ENCODE measurements at regions not wholly inside any gene's neighbourhood (a gene's known extent, or its start where the extent isn't known, plus 50 kb on each side); places are given as distances from the start of the nearest gene placed in this dataset.

GRCh38 chr4:20096911-20097310 lies 154.8 kb upstream of the SLIT2 start:
- Mint-ChIP-seq H3K9me3 (peaks cover 17 to 21% of the 10 kb centered on the region in 2 donors), H3K27me3 (no peaks in the 10 kb centered on the region), H3K27ac (no peak overlapping the region), H3K36me3 (ENCODE audit: insufficient read depth) (no peaks in the 10 kb centered on the region), H3K4me3 (no peak overlapping the region), H3K4me1 (ENCODE audit: low read depth in 2 of 2) (no peaks in the 10 kb centered on the region)
- DNase-seq: no peak
- ATAC-seq (replicated peaks): no peak

GRCh38 chr4:20095805-20096541 lies 155.7 kb upstream of the SLIT2 start:
- Mint-ChIP-seq H3K4me1 (ENCODE audit: low read depth in 2 of 2) (no peaks in the 10 kb centered on the region), H3K4me3 (no peak overlapping the region), H3K9me3 (peaks cover 13 to 14% of the 10 kb centered on the region in 2 donors), H3K27me3 (no peaks in the 10 kb centered on the region), H3K27ac (no peak overlapping the region), H3K36me3 (ENCODE audit: insufficient read depth) (no peaks in the 10 kb centered on the region)
- ATAC-seq (replicated peaks): no peak
- DNase-seq: no peak

GRCh38 chr4:20091781-20092180 lies 159.9 kb upstream of the SLIT2 start:
- H3K27ac Mint-ChIP-seq: no peak overlapping the region
- H3K4me3 Mint-ChIP-seq: no peak overlapping the region
- H3K36me3 Mint-ChIP-seq (ENCODE audit: insufficient read depth): no peaks in the 10 kb centered on the region
- no peaks in the 10 kb centered on the region for H3K27me3 Mint-ChIP-seq
- peaks cover 0 to 5% of the 10 kb centered on the region in 2 donors for H3K9me3 Mint-ChIP-seq
- H3K4me1 Mint-ChIP-seq (ENCODE audit: low read depth in 2 of 2): no peaks in the 10 kb centered on the region
- DNase-seq (no peak), ATAC-seq (replicated peaks) (no peak)

GRCh38 chr4:20087522-20087911 lies 164.2 kb upstream of the SLIT2 start:
- no peaks in the 10 kb centered on the region for H3K36me3 Mint-ChIP-seq (ENCODE audit: insufficient read depth)
- H3K27me3 Mint-ChIP-seq: no peaks in the 10 kb centered on the region
- H3K4me1 Mint-ChIP-seq (ENCODE audit: low read depth in 2 of 2): no peaks in the 10 kb centered on the region
- no peak for ATAC-seq (replicated peaks)
- H3K4me3 Mint-ChIP-seq: no peak overlapping the region
- no peaks in the 10 kb centered on the region for H3K9me3 Mint-ChIP-seq
- H3K27ac Mint-ChIP-seq: no peak overlapping the region
- DNase-seq: no peak

- H3K27ac Mint-ChIP-seq: no peak overlapping the region
- H3K4me3 Mint-ChIP-seq: no peak overlapping the region
- H3K4me1 Mint-ChIP-seq (ENCODE audit: low read depth in 2 of 2): no peaks in the 10 kb centered on the region
- no peaks in the 10 kb centered on the region for H3K36me3 Mint-ChIP-seq (ENCODE audit: insufficient read depth)
- no peak for DNase-seq
- no peaks in the 10 kb centered on the region for H3K27me3 Mint-ChIP-seq
- no peak for ATAC-seq (replicated peaks)
- H3K9me3 Mint-ChIP-seq: peaks cover 0 to under 1% of the 10 kb centered on the region in 2 donors
These were observed 164.7 kb upstream of the SLIT2 start for GRCh38 chr4:20086799-20087521.

GRCh38 chr4:20086067-20086798 lies 165.5 kb upstream of the SLIT2 start:
- no peak for DNase-seq
- H3K27me3 Mint-ChIP-seq: no peaks in the 10 kb centered on the region
- ATAC-seq (replicated peaks): no peak
- H3K27ac Mint-ChIP-seq: no peak overlapping the region
- H3K4me1 Mint-ChIP-seq (ENCODE audit: low read depth in 2 of 2): no peaks in the 10 kb centered on the region
- no peaks in the 10 kb centered on the region for H3K36me3 Mint-ChIP-seq (ENCODE audit: insufficient read depth)
- H3K4me3 Mint-ChIP-seq: no peak overlapping the region
- H3K9me3 Mint-ChIP-seq: peaks cover 5 to 8% of the 10 kb centered on the region in 2 donors

- H3K36me3 Mint-ChIP-seq (ENCODE audit: insufficient read depth): no peaks in the 10 kb centered on the region
- H3K27ac Mint-ChIP-seq: no peak overlapping the region
- DNase-seq: no peak
- no peak overlapping the region for H3K4me3 Mint-ChIP-seq
- H3K4me1 Mint-ChIP-seq (ENCODE audit: low read depth in 2 of 2): no peaks in the 10 kb centered on the region
- no peak for ATAC-seq (replicated peaks)
- peaks cover 5 to 9% of the 10 kb centered on the region in 2 donors for H3K9me3 Mint-ChIP-seq
- no peaks in the 10 kb centered on the region for H3K27me3 Mint-ChIP-seq
These were observed 166.1 kb upstream of the SLIT2 start for GRCh38 chr4:20085653-20086052.

- no peaks in the 10 kb centered on the region for H3K27me3 Mint-ChIP-seq
- H3K27ac Mint-ChIP-seq: no peak overlapping the region
- DNase-seq (no peak), ATAC-seq (replicated peaks) (no peak)
- H3K36me3 Mint-ChIP-seq (ENCODE audit: insufficient read depth): no peaks in the 10 kb centered on the region
- no peaks in the 10 kb centered on the region for H3K4me1 Mint-ChIP-seq (ENCODE audit: low read depth in 2 of 2)
- H3K9me3 Mint-ChIP-seq: peaks cover 5 to 9% of the 10 kb centered on the region in 2 donors
- H3K4me3 Mint-ChIP-seq: no peak overlapping the region
These were observed 166.5 kb upstream of the SLIT2 start for GRCh38 chr4:20085156-20085555.

GRCh38 chr4:20084488-20084887 lies 167.2 kb upstream of the SLIT2 start:
- Mint-ChIP-seq H3K27me3 (no peaks in the 10 kb centered on the region), H3K27ac (no peak overlapping the region), H3K36me3 (ENCODE audit: insufficient read depth) (no peaks in the 10 kb centered on the region), H3K4me3 (no peak overlapping the region), H3K4me1 (ENCODE audit: low read depth in 2 of 2) (no peaks in the 10 kb centered on the region), H3K9me3 (peaks cover 5 to 9% of the 10 kb centered on the region in 2 donors)
- ATAC-seq (replicated peaks): no peak
- no peak for DNase-seq

- H3K36me3 Mint-ChIP-seq (ENCODE audit: insufficient read depth): no peaks in the 10 kb centered on the region
- H3K4me3 Mint-ChIP-seq: no peak overlapping the region
- H3K9me3 Mint-ChIP-seq: peaks cover 5 to 9% of the 10 kb centered on the region in 2 donors
- no peaks in the 10 kb centered on the region for H3K27me3 Mint-ChIP-seq
- H3K4me1 Mint-ChIP-seq (ENCODE audit: low read depth in 2 of 2): no peaks in the 10 kb centered on the region
- no peak for DNase-seq
- H3K27ac Mint-ChIP-seq: no peak overlapping the region
- ATAC-seq (replicated peaks): no peak
These were observed 173.1 kb upstream of the SLIT2 start for GRCh38 chr4:20078644-20079043.

GRCh38 chr4:20075248-20075871 lies 176.3 kb upstream of the SLIT2 start:
- H3K27me3 Mint-ChIP-seq: no peaks in the 10 kb centered on the region
- no peak for ATAC-seq (replicated peaks)
- H3K4me3 Mint-ChIP-seq: no peak overlapping the region
- H3K9me3 Mint-ChIP-seq: peaks cover 0 to 1% of the 10 kb centered on the region in 2 donors
- H3K27ac Mint-ChIP-seq: no peak overlapping the region
- H3K4me1 Mint-ChIP-seq (ENCODE audit: low read depth in 2 of 2): no peaks in the 10 kb centered on the region
- no peak for DNase-seq
- no peaks in the 10 kb centered on the region for H3K36me3 Mint-ChIP-seq (ENCODE audit: insufficient read depth)

GRCh38 chr4:20074450-20074849 lies 177.3 kb upstream of the SLIT2 start:
- Mint-ChIP-seq H3K36me3 (ENCODE audit: insufficient read depth) (no peaks in the 10 kb centered on the region), H3K27ac (no peak overlapping the region), H3K9me3 (peaks cover 0 to 1% of the 10 kb centered on the region in 2 donors), H3K4me1 (ENCODE audit: low read depth in 2 of 2) (no peaks in the 10 kb centered on the region), H3K27me3 (no peaks in the 10 kb centered on the region), H3K4me3 (no peak overlapping the region)
- no peak for DNase-seq
- ATAC-seq (replicated peaks): no peak

- no peak overlapping the region for H3K4me3 Mint-ChIP-seq
- no peaks in the 10 kb centered on the region for H3K4me1 Mint-ChIP-seq (ENCODE audit: low read depth in 2 of 2)
- DNase-seq: no peak
- H3K27me3 Mint-ChIP-seq: no peaks in the 10 kb centered on the region
- no peak overlapping the region for H3K27ac Mint-ChIP-seq
- H3K36me3 Mint-ChIP-seq (ENCODE audit: insufficient read depth): no peaks in the 10 kb centered on the region
- peaks cover 12 to 14% of the 10 kb centered on the region in 2 donors for H3K9me3 Mint-ChIP-seq
- ATAC-seq (replicated peaks): no peak
These were observed 185.8 kb upstream of the SLIT2 start for GRCh38 chr4:20065952-20066351.

Measured in effector memory CD8-positive, alpha-beta T cell (primary cell).